RWPE1 (cell line): ENCODE measurements at regions not wholly inside any gene's neighbourhood (a gene's known extent, or its start where the extent isn't known, plus 50 kb on each side); places are given as distances from the start of the nearest gene placed in this dataset.

Experiments
- CTCF ChIA-PET: fragments of 350-600 bp; sonication (Branson Sonifier 250); formaldehyde crosslinking; extraction: SDS; loops from one replicate; lab custom pipeline; 2021; lab: Yijun Ruan, JAX
- POLR2A ChIA-PET: fragments of 400-600 bp; formaldehyde crosslinking; extraction: SDS; loops from one replicate; lab custom pipeline; 2020; ENCODE audit warnings: antibody characterized with exemption; ENCODE audit not compliant: low non-redundant PET; lab: Yijun Ruan, JAX
- DNase-seq: peaks from one replicate; pipeline ENCODE4 v3.0.0; 2012; ENCODE audit warnings: low spot score
- H3K27ac ChIP-seq: fragments of 450-650 bp; 2 replicates; pipeline ENCODE4 v1.5.1; 2017
- CTCF ChIP-seq: fragments of 450-650 bp; conservative IDR thresholded peaks from 2 replicates; pipeline ENCODE4 v1.5.1; 2017; ENCODE audit warnings: low read depth, mild to moderate bottlenecking

- H3K27ac ChIP-seq, result no peak overlapping the region
- TF ChIP-seq CTCF, result no peak
- DNase-seq, result no peak
- POLR2A ChIA-PET, result no interaction called here
- CTCF ChIA-PET, result no interaction called here
Observed at GRCh38 chr21:35351434-35351833, 302.3 kb upstream of the RUNX1 start.

GRCh38 chr21:35350965-35351364, 301.9 kb upstream of the RUNX1 start:
- CTCF ChIA-PET, result no interaction called here
- TF ChIP-seq CTCF, result no peak
- H3K27ac ChIP-seq, result no peak overlapping the region
- DNase-seq, result no peak
- POLR2A ChIA-PET, result no interaction called here

- H3K27ac ChIP-seq, result no peak overlapping the region
- CTCF ChIA-PET, result interaction anchor here (0.6 to 0.7 kb wide), 2 partner anchors 89 to 182 kb away, joined by 5 to 6 read pairs; no protein-coding TSS in a partner anchor
- POLR2A ChIA-PET, result no interaction called here
- DNase-seq, result no peak
- TF ChIP-seq CTCF, result no peak
Observed at GRCh38 chr21:35349376-35350080, 300.4 kb upstream of the RUNX1 start.

GRCh38 chr21:35348686-35349085, 299.6 kb upstream of the RUNX1 start:
- no peak for DNase-seq
- POLR2A ChIA-PET, result no interaction called here
- no peak for TF ChIP-seq CTCF
- CTCF ChIA-PET, result interaction anchor here (0.6 kb wide), 1 partner anchor 264 kb away, joined by 5 read pairs; no protein-coding TSS in a partner anchor
- H3K27ac ChIP-seq, result no peak overlapping the region

GRCh38 chr21:35346697-35347096, 297.6 kb upstream of the RUNX1 start:
- ChIA-PET POLR2A (no interaction called here), CTCF (no interaction called here)
- no peak for DNase-seq
- no peak overlapping the region for H3K27ac ChIP-seq
- TF ChIP-seq CTCF, result no peak

GRCh38 chr21:35345954-35346353, 296.9 kb upstream of the RUNX1 start:
- ChIA-PET POLR2A (no interaction called here), CTCF (no interaction called here)
- no peak overlapping the region for H3K27ac ChIP-seq
- TF ChIP-seq CTCF, result no peak
- no peak for DNase-seq
